Stomach (tissue), 4 donors: ENCODE measurements at regions not wholly inside any gene's neighbourhood (a gene's known extent, or its start where the extent isn't known, plus 50 kb on each side); places are given as distances from the start of the nearest gene placed in this dataset.

Experiments used
- EP300 ChIP-seq: sonication (generic); formaldehyde crosslinking; IDR thresholded peaks from one replicate; pipeline ENCODE4 v1.6.1; 2017; ENCODE audit warnings: antibody characterized with exemption
- POLR2A ChIP-seq, 4 donors: fragments of 450-650 bp; IDR thresholded peaks; one replicate each; pipeline ENCODE4 v1.6.1; 2016; ENCODE audit warnings: antibody characterized with exemption in 4 of 4, control low read depth in 2 of 4, mild to moderate bottlenecking in 1 of 4, moderate library complexity in 1 of 4
- POLR2AphosphoS5 ChIP-seq, 3 donors: sonication (generic); formaldehyde crosslinking; IDR thresholded peaks; one replicate each; pipeline ENCODE4 v1.6.1; 2016; ENCODE audit warnings: antibody characterized with exemption in 3 of 3
- TF ChIP-seq, protein P1 (sequence below), 7 experiments: fragments of 450-650 bp in 4 of 7; fragments of 200-600 bp in 3 of 7; sonication (generic) in 3 of 7; IDR thresholded peaks; one replicate each; pipeline ENCODE4 v1.5.1; 2016 to 2019; ENCODE audit warnings: antibody characterized with exemption in 7 of 7, control low read depth in 2 of 7, mild to moderate bottlenecking in 1 of 7

DNA sequence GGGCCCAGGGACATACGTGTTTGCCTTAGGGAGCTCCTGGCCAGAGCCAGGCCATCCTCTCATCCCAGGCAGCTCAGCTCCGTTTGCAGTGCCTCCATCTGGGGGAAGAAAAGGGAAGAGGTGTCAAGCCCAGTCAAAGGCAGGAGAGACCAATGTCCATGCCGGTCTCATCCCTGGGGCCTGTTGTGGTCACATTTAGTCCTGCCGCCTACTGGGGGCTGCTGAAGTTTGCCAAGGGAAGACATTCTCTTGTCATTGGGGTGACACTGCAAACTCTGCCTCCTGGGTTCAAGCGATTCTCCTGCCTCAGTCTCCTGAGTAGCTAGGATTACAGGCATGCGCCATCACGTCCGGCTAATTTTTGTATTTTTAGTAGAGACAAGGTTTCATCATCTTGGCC, 195.2 kb downstream of the UQCRFS1 start:
- no peak for TF ChIP-seq EP300
- TF ChIP-seq, protein P1, sequence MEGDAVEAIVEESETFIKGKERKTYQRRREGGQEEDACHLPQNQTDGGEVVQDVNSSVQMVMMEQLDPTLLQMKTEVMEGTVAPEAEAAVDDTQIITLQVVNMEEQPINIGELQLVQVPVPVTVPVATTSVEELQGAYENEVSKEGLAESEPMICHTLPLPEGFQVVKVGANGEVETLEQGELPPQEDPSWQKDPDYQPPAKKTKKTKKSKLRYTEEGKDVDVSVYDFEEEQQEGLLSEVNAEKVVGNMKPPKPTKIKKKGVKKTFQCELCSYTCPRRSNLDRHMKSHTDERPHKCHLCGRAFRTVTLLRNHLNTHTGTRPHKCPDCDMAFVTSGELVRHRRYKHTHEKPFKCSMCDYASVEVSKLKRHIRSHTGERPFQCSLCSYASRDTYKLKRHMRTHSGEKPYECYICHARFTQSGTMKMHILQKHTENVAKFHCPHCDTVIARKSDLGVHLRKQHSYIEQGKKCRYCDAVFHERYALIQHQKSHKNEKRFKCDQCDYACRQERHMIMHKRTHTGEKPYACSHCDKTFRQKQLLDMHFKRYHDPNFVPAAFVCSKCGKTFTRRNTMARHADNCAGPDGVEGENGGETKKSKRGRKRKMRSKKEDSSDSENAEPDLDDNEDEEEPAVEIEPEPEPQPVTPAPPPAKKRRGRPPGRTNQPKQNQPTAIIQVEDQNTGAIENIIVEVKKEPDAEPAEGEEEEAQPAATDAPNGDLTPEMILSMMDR (IDR thresholded peaks at IDR 0.05) = no peak
- TF ChIP-seq POLR2A (IDR thresholded peaks at IDR 0.05) = no peak
- TF ChIP-seq POLR2AphosphoS5 (IDR thresholded peaks at IDR 0.05) = no peak
